ENCODE measurements at regions not wholly inside any gene's neighbourhood (a gene's known extent, or its start where the extent isn't known, plus 50 kb on each side); places are given as distances from the start of the nearest gene placed in this dataset.
"Not testable (repeated sequence)": the region's sequence is repeated elsewhere in the genome, so short reads cannot be mapped to it uniquely, and the experiment has no call there.

DNA sequence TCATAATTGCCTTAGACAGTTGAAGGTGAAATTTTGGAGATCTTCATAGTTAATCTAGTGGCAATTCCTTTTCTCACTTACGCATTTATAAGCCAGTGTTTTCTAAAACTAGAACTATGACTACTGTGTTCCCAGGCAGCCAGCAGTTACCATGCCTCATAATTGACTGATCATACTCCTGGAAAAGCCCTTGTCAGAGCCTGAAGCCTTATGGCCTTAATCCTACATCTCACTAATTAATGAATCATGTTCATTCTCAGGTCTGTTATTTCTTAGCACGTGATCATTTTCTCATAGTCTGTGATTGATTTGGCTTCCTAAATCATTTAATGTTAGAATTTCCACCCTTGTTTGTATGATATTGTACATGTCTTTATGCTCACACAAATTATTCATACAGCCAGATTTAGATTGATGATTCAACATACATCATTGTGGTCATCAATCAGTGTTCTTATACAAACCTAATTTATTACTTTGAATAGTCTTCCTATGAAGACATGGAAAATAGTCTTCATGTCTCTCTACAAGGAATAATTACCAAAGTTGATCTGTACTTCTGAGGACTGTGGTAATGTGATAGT, 132.6 kb upstream of the ASCC3 start:
- no peak for DNase-seq (ENCODE audit: low spot score)

DNA sequence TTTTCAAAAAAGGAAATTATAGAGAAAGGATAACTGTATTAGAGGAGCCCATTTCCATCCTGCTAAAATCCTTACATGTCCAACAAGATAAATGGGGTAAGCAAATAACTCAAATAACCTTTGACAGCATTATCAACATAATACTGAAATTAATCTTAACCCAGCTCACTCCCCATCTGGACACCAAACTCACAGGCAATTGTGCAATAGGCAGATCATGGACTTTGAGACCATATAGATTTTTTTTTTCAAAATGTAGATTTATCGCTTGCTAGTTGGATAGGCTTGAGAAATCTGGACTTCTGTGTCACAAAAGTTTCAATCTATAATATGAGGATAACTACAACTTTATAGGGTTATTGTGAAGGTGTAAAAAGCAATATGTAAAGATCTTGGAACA, 134.4 kb upstream of the ASCC3 start:
- no peak for DNase-seq (ENCODE audit: low spot score)

DNA sequence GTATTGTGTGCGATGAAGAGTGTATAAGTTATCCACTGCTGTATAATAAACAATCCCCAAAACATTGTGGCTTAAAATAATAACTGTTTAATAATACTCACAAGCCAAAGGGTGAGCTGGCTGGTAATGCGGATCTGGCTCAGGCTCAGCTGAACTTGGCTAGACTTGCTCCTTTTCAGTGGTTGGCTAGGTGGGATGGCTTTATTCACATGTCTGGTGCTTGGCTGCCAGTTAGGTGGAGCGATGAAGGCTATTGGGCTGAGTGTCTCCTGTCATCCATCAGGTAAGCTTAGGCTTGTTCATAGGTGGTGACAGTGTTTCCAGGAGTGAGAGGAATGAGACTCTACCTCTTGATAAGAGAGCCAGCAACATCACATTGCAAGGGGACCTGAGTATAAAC, 135.0 kb upstream of the ASCC3 start:
- DNase-seq (ENCODE audit: low spot score) = no peak

- no peak for DNase-seq (ENCODE audit: low spot score)
These were observed 137.0 kb upstream of the ASCC3 start for GRCh38 chr6:101018157-101018556.

DNA sequence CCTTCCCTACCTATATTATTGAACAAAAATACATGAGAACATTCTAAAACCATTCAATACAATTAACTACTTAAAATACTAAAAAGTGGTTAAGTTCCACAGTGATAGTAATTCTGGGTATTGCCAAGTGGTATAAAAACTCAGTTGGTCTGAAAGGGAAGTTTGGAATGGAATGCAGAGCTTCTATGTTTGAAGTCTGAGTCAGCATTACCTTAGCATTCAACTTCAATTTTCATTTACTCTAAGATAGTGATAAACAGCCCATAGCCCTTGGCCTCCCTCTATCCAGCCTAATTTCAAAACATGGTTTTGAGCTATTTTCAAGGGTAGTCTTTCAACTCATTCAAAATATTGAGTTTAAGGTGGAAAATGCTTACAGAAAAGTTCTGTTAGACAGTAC, 140.4 kb upstream of the ASCC3 start:
- DNase-seq (ENCODE audit: low spot score) = no peak

GRCh38 chr6:101042966-101043365, 161.8 kb upstream of the ASCC3 start:
- no peak for DNase-seq (ENCODE audit: low spot score)

- no peak for DNase-seq (ENCODE audit: low spot score)
These were observed 177.2 kb upstream of the ASCC3 start for GRCh38 chr6:101058296-101058695.

DNA sequence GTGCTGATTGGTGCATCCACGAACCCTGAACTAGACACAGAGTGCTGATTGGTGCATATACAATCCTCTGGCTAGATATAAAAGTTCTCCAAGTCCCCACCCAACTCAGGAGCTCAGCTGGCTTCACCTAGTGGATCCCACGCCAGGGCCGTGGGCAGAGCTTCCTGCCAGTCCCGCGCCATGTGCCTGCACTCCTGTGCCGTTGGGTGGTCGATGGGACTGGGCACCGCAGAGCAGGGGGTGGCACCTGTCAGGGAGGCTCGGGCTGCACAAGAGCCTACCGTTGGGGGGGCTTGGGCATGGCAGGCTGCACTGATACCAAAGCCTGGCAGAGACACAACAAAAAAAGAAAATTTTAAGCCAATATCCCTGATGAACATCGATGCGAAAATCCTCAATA, 185.4 kb upstream of the ASCC3 start:
- DNase-seq (ENCODE audit: low spot score) = no peak

DNA sequence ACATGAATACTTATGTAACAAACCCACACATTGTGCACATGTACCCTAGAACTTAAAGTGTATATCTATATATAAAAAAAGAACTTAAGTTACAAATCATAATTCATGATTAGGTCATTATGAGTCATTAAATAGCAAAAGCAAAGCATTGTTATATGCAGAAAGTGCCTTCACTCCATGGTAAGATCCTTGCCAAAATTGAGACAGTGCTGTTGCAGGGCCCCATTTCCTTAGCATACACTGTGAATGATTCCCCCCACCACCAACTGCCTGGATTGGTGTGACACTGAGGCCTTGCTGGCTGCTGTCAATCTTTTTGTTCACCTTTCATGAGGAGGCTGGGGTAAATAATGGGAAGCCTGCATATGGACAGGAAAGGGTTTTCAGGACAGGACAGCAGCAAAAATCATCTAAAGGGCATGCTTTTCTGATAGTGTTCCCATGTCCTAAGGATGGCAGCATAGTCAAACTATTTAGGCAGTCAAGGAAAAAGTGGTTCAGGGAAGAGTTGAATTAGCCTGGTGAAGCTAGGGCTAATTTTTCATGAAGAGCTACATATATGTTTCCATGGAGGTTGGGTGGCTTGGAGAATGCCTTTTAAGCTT, 188.2 kb upstream of the ASCC3 start:
- no peak for DNase-seq (ENCODE audit: low spot score)

- DNase-seq (ENCODE audit: low spot score) = no peak
These were observed 189.0 kb upstream of the ASCC3 start for GRCh38 chr6:101070044-101070608.

DNA sequence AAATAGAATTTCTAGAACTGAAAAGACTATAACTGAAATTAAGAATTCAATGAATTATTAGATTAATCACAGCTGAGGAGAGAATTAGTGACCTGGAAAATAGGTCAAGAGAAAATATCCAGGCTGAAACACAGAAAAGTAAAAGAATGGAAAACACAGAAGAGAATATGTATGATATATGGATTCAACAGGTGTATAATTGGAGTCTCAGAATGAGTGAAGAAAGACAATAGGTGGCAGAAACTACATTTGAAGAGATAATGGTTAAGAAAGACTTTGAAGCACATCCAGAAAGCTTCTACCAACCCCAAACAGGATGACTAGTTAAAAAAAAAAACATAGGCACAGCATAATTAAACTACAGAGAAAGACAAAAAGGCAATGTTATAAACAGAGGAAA, 196.2 kb upstream of the ASCC3 start:
- DNase-seq (ENCODE audit: low spot score) = no peak

DNA sequence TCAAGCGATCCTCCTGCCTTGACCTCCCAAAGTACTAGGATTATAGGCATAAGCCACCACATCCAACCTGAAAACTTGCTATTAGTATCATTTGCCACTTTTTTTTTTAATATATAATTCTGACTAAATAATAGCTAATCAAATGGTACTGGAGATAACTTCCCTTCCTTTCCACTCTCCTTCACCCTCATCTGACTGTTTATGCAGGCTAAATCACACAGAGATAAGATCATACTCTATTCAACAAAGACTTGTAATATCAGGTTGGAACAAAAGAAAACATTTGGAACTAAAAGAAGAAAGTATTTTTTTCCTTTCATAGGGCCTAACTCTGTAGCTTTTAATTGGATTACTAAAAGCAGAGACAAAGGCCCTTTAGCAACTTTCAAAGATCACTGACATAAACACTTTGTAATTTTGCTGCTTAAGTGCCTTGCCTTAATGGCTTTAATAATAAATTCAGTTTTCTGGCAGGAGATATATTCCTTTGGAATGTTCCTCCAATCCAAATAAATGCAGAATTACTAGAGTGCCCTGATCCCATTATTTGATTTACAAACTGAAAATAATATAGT, 198.7 kb upstream of the ASCC3 start:
- DNase-seq (ENCODE audit: low spot score) = no peak

GRCh38 chr6:101080597-101080996, 199.5 kb upstream of the ASCC3 start:
- DNase-seq (ENCODE audit: low spot score) = no peak

DNA sequence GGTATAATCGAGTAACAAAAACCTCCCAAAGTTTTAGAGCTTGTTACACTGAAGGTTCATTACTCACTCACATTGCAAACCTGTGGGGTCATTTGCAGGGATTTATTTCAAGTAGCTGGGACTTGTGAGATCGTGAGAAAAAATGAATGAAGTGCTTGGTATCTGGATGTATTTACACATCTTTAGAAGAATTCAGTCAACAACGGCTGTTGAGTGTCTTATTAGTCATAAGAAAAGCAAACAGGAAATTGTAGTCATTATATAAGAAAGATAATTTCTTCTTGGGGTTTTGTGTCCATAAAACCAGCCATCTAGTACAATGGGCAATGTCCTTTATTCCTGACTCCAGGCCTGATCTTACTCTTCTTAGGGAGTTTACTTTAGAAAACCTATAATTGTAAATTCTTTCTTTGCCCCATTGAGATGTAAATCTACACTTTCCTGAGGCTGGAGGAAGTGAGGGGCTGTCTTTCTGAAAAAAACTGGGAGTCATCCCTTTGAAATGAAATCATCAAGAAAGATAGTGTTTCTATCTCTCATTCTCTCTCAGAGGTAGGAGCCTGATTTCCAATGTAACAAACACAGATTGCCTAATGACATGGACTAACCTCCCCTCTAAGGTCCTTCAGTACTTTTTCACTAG, 202.5 kb upstream of the ASCC3 start:
- DNase-seq (ENCODE audit: low spot score) = no peak

DNA sequence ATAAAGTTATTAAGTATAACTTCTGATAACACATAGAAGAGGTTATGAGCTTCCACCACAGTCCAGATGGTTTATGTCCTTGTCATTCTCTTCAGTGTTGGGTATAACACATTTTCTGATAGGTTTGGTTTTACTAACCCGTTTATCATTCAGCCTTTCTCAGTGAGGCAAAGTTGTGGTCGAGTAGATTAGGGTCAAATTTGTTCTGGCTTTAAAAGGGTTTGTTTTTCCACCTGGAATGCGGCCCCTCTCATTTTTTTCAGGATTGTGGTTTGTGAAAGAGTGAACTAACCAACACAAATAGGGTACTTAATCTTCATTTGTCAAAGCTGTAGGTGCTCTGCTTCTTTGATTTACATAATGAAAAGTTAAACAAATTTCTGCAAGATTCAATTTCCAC, 204.2 kb upstream of the ASCC3 start:
- no peak for DNase-seq (ENCODE audit: low spot score)

- no peak for DNase-seq (ENCODE audit: low spot score)
These were observed 205.3 kb upstream of the ASCC3 start for GRCh38 chr6:101086473-101086872.

- no peak for DNase-seq (ENCODE audit: low spot score)
These were observed 207.5 kb upstream of the ASCC3 start for GRCh38 chr6:101088594-101088993.

DNA sequence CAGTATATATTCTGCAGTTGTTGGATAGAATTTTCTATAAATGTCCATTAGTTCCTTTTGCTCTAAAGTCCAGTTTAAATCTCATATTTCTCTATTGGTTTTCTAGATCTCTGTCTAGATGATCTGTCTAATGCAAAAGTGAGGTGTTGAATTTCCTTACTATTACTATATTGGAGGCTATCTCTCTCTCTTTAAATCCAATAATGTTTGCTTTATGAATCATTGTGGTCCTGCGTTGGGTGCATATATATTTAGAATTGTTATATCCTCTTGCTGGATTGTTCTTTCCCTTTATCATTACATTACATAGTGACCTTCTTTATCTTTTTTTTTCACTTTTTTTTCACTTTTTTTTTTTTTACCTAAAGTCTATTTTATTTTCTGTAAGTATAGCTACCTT, 208.5 kb upstream of the ASCC3 start:
- no peak for DNase-seq (ENCODE audit: low spot score)

DNA sequence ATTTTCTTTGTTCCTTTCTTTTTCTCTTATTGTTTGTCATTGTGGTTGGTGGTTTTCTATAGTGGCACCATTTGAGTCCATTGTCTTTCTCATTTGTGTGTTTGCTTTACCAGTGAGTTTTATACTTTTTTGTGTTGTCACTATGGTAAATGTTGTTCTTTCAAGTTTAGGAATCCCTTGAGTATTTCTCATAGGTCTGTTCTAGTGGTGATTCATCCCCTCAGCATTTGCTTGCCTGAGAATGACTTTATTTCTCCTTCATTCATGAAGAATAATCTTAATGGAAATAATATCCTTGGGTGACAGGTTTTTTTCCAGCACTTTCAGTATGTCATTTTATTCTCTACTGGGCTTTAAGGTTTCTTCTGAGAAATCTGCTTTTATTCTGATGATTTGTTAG, 209.2 kb upstream of the ASCC3 start:
- no peak for DNase-seq (ENCODE audit: low spot score)

DNA sequence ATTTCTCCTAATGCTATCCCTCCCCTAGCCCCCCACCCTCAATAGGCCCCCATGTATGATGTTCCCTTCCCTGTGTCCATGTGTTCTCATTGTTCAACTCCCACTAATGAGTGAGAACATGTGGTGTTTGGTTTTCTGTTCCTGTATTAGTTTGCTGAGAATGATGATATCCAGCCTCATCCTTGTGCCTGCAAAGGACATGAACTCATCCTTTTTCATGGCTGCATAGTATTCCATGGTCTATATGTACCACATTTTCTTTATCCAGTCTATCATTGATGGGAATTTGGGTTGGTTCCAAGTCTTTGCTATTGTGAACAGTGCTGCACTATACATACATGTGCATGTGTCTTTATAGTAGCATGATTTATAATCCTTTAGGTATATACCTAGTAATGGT, 217.5 kb upstream of the ASCC3 start:
- DNase-seq (ENCODE audit: low spot score) = not testable (repeated sequence)

- DNase-seq (ENCODE audit: low spot score) = no peak
These were observed 221.6 kb upstream of the ASCC3 start for GRCh38 chr6:101102702-101103101.

- DNase-seq (ENCODE audit: low spot score) = no peak
These were observed 227.2 kb upstream of the ASCC3 start for GRCh38 chr6:101108286-101108685.

- no peak for DNase-seq (ENCODE audit: low spot score)
These were observed 229.7 kb upstream of the ASCC3 start for GRCh38 chr6:101110814-101111213.

All from cerebellar cortex (tissue), 1 donor.